GM21526 (cell line): ENCODE measurements at regions not wholly inside any gene's neighbourhood (a gene's known extent, or its start where the extent isn't known, plus 50 kb on each side); places are given as distances from the start of the nearest gene placed in this dataset.

Source experiments
- ATAC-seq: cut with Tn5 transposase; IDR thresholded peaks from one replicate; pipeline ENCODE4 v1.9.1; 2021; ENCODE audit warnings: moderate library complexity; ENCODE audit not compliant: unreplicated experiment, low FRiP score

GRCh38 chr4:157978680-157979361 lies 194.0 kb downstream of the GASK1B start:
- ATAC-seq: peak; percentile 86

GRCh38 chr4:157977086-157977485 lies 195.7 kb downstream of the GASK1B start:
- ATAC-seq: no peak

- ATAC-seq: no peak
Measured at GRCh38 chr4:157973297-157973696, 199.5 kb downstream of the GASK1B start.

- no peak for ATAC-seq
Measured at GRCh38 chr4:157964463-157964862, 208.4 kb downstream of the GASK1B start.

GRCh38 chr4:157961229-157961990 lies 211.4 kb downstream of the GASK1B start:
- no peak for ATAC-seq

- no peak for ATAC-seq
Measured at GRCh38 chr4:157957905-157958304, 214.9 kb downstream of the GASK1B start.

GRCh38 chr4:157942017-157942416 lies 230.8 kb downstream of the GASK1B start:
- no peak for ATAC-seq

GRCh38 chr4:157934151-157934550 lies 238.7 kb downstream of the GASK1B start:
- ATAC-seq: no peak

GRCh38 chr4:157932936-157933335 lies 239.9 kb downstream of the GASK1B start:
- ATAC-seq: no peak

GRCh38 chr4:157929486-157929885 lies 243.3 kb downstream of the GASK1B start:
- no peak for ATAC-seq

- no peak for ATAC-seq
Measured at GRCh38 chr4:157918036-157918832, 254.6 kb downstream of the GASK1B start.

GRCh38 chr4:157912212-157912611 lies 260.6 kb downstream of the GASK1B start:
- no peak for ATAC-seq

- ATAC-seq: no peak
Measured at GRCh38 chr4:157911662-157912061, 261.2 kb downstream of the GASK1B start.

- no peak for ATAC-seq
Measured at GRCh38 chr4:157908691-157909090, 264.1 kb downstream of the GASK1B start.

- ATAC-seq: no peak
Measured at GRCh38 chr4:157908031-157908430, 264.8 kb downstream of the GASK1B start.

GRCh38 chr4:157907226-157907946 lies 265.4 kb downstream of the GASK1B start:
- no peak for ATAC-seq

- ATAC-seq: no peak
Measured at GRCh38 chr4:157898836-157899605, 273.8 kb downstream of the GASK1B start.

GRCh38 chr4:157897855-157898370 lies 274.9 kb downstream of the GASK1B start:
- ATAC-seq: no peak

- no peak for ATAC-seq
Measured at GRCh38 chr4:157896726-157897125, 276.1 kb downstream of the GASK1B start.

GRCh38 chr4:157895205-157895604 lies 277.6 kb downstream of the GASK1B start:
- ATAC-seq: no peak
